Tibial nerve (tissue), 4 donors: ENCODE measurements at regions not wholly inside any gene's neighbourhood (a gene's known extent, or its start where the extent isn't known, plus 50 kb on each side); places are given as distances from the start of the nearest gene placed in this dataset.

Source experiments
- CTCF ChIP-seq, 5 experiments: fragments of 200-600 bp in 3 of 5; fragments of 450-650 bp in 2 of 5; sonication (generic) in 3 of 5; IDR thresholded peaks; one replicate each; pipeline ENCODE4 v1.5.1; 2016 to 2019; ENCODE audit warnings: antibody characterized with exemption in 5 of 5, mild to moderate bottlenecking in 3 of 5, moderate library complexity in 2 of 5
- EP300 ChIP-seq, 2 donors: sonication (generic); formaldehyde crosslinking; IDR thresholded peaks; one replicate each; pipeline ENCODE4 v1.6.1; 2017; ENCODE audit warnings: antibody characterized with exemption in 2 of 2, mild to moderate bottlenecking in 1 of 2
- POLR2A ChIP-seq, 2 donors: fragments of 450-650 bp; IDR thresholded peaks; one replicate each; pipeline ENCODE4 v1.6.1; 2017; ENCODE audit warnings: antibody characterized with exemption in 2 of 2, mild to moderate bottlenecking in 2 of 2, moderate library complexity in 2 of 2

DNA sequence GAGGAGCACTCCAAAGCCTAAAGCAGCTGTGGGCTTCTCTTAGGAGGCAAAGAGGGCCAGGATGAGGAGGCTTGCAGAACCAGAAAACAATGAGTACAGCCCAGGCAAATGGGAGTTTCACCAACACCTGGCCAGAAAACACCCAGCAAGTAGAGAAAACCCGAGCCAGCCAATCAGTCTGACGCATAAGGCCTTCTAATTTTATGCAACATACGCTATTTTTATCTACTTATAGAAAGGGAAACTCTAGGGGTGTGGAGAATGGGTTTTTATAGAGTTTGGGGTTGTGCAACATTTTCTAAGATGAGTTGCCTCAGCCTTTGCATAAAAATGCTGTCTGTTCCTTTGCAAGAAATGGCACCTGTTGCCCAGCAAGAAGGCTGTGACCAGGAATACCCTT lies 529.0 kb upstream of the CDH5 start:
- TF ChIP-seq CTCF (IDR thresholded peaks at IDR 0.05): no peak
- no peak for TF ChIP-seq POLR2A (IDR thresholded peaks at IDR 0.05)
- no peak for TF ChIP-seq EP300 (IDR thresholded peaks at IDR 0.05)
